ENCODE measurements at regions not wholly inside any gene's neighbourhood (a gene's known extent, or its start where the extent isn't known, plus 50 kb on each side); places are given as distances from the start of the nearest gene placed in this dataset.

- Histone ChIP-seq H3K4me3 (ENCODE audit: extremely low read depth in 1 of 4, insufficient read depth in 2 of 4, low read depth in 3 of 4, low read length in 4 of 4) (no peak overlapping the region), H3K4me1 (replicated peaks in 1 of 4; ENCODE audit: control insufficient read depth in 3 of 4, insufficient read depth in 4 of 4, low read length in 3 of 4) (no peaks in the 10 kb centered on the region), H3K4ac (replicated peaks; ENCODE audit: insufficient read length, low read depth, low read length) (no peak overlapping the region), H2BK5ac (ENCODE audit: low read depth, low read length) (no peak overlapping the region), H3K27me3 (replicated peaks in 1 of 4; ENCODE audit: control insufficient read depth in 3 of 4, extremely low read depth in 1 of 4, insufficient read depth in 3 of 4, low read length in 3 of 4) (no peaks in the 10 kb centered on the region), H3K18ac (ENCODE audit: extremely low read depth, low read length) (no peak overlapping the region), H3K23me2 (ENCODE audit: low read depth, low read length) (no peaks in the 10 kb centered on the region), H3K4me2 (ENCODE audit: insufficient read depth in 1 of 2, low read depth in 2 of 2, low read length in 2 of 2) (no peak overlapping the region), H2AFZ (ENCODE audit: low read length) (no peak overlapping the region), H3K14ac (ENCODE audit: insufficient read length) (no peak overlapping the region), H2BK20ac (ENCODE audit: low read length) (no peak overlapping the region), H2AK5ac (ENCODE audit: low read depth, low read length) (no peak overlapping the region), H3K56ac (replicated peaks; ENCODE audit: insufficient read length, low read depth, low read length) (no peak overlapping the region), H3K9ac (replicated peaks in 1 of 4; ENCODE audit: extremely low read depth in 1 of 4, low read depth in 3 of 4, low read length in 3 of 4) (no peak overlapping the region), H4K5ac (ENCODE audit: insufficient read length, low read depth, low read length) (no peak overlapping the region), H3K79me2 (ENCODE audit: control insufficient read depth in 1 of 2, insufficient read depth in 2 of 2, low read length in 2 of 2) (no peaks in the 10 kb centered on the region), H4K91ac (replicated peaks; ENCODE audit: insufficient read length, low read length) (no peak overlapping the region), H3K27ac (ENCODE audit: low read depth, low read length) (no peak overlapping the region), H3K36me3 (ENCODE audit: control insufficient read depth in 2 of 4, insufficient read depth in 4 of 4, low read length in 3 of 4) (no peaks in the 10 kb centered on the region), H2BK12ac (ENCODE audit: low read depth, low read length) (no peak overlapping the region), H3K23ac (ENCODE audit: insufficient read length) (no peak overlapping the region), H3K79me1 (ENCODE audit: low read depth, low read length) (no peaks in the 10 kb centered on the region), H3K9me3 (ENCODE audit: insufficient read depth in 2 of 2, low read depth in 1 of 2, low read length in 1 of 2) (no peaks in the 10 kb centered on the region), H4K8ac (ENCODE audit: extremely low read depth, insufficient read depth, low read length) (no peak overlapping the region), H4K20me1 (replicated peaks in 1 of 2; ENCODE audit: control insufficient read depth in 1 of 2, insufficient read depth in 2 of 2, low read length in 2 of 2) (no peaks in the 10 kb centered on the region), H2BK120ac (replicated peaks; ENCODE audit: low read depth, low read length) (no peak overlapping the region), H2BK15ac (ENCODE audit: low read length) (no peak overlapping the region)
- TF ChIP-seq POLR2AphosphoS5 (IDR thresholded peaks at IDR 0.05; ENCODE audit: low read depth, low read length) (no peak), JUND (IDR thresholded peaks at IDR 0.05; ENCODE audit: low read length) (no peak), SIRT6 (IDR thresholded peaks at IDR 0.05; ENCODE audit: low read length) (no peak)
- WGBS, 2 experiments (ENCODE audit: extremely low coverage in 1 of 2, insufficient coverage in 1 of 2, insufficient read length in 1 of 2, insufficient replicate concordance in 2 of 2, low coverage in 1 of 2, low lambda C conversion rate in 2 of 2, missing lambda C conversion rate in 1 of 2) = 87% methylated on average over 2 of the region's 2 CpGs; no CpG with 5 or more reads in 1 of the 2 experiments
- ChIA-PET CTCF (ENCODE audit: partially characterized antibody) (no interaction called here), POLR2A (ENCODE audit: partially characterized antibody) (no interaction called here)
- DNase-seq (ENCODE audit: low read depth in 1 of 2, low spot score in 2 of 2) (no peak), FAIRE-seq (no peak)
Measured at GRCh38 chr14:45949479-45949878, 696.5 kb upstream of the MIS18BP1 start.

Measured in H1 (cell line).